Smooth muscle cell (in vitro differentiated cells): ENCODE measurements at regions not wholly inside any gene's neighbourhood (a gene's known extent, or its start where the extent isn't known, plus 50 kb on each side); places are given as distances from the start of the nearest gene placed in this dataset.

Source experiments
- DNase-seq: peaks from one replicate; lab custom pipeline; 2025; ENCODE audit not compliant: unreplicated experiment; lab: John Stamatoyannopoulos, UW
- H2AFZ ChIP-seq: fragments of 200-600 bp; sonication (generic); 2 replicates; pipeline ENCODE4 v1.6.0; 2016; ENCODE audit warnings: antibody characterized with exemption, low read depth, mild to moderate bottlenecking
- H3F3A ChIP-seq: fragments of 200-600 bp; sonication (generic); 2 replicates; pipeline ENCODE4 v1.6.0; 2017; ENCODE audit warnings: antibody characterized with exemption, low read depth
- H3K27ac ChIP-seq: fragments of 200-600 bp; sonication (generic); 2 replicates; pipeline ENCODE4 v1.5.1; 2016; ENCODE audit warnings: low read depth, mild to moderate bottlenecking
- H3K27me3 ChIP-seq: fragments of 200-600 bp; sonication (generic); 2 replicates; pipeline ENCODE4 v1.6.1; 2016; ENCODE audit warnings: low read depth, mild to moderate bottlenecking
- H3K36me3 ChIP-seq: fragments of 200-600 bp; sonication (generic); 2 replicates; pipeline ENCODE4 v1.5.1; 2016; ENCODE audit warnings: low read depth
- H3K4me1 ChIP-seq: fragments of 200-600 bp; sonication (generic); 2 replicates; pipeline ENCODE4 v1.5.1; 2016; ENCODE audit warnings: low read depth
- H3K4me2 ChIP-seq: fragments of 200-600 bp; sonication (generic); 2 replicates; pipeline ENCODE4 v1.6.0; 2016; ENCODE audit warnings: mild to moderate bottlenecking
- H3K4me3 ChIP-seq: fragments of 200-600 bp; sonication (generic); 2 replicates; pipeline ENCODE4 v1.5.1; 2016; ENCODE audit warnings: mild to moderate bottlenecking
- H3K79me2 ChIP-seq: fragments of 200-600 bp; sonication (generic); 2 replicates; pipeline ENCODE4 v1.6.0; 2016; ENCODE audit warnings: low read depth, mild to moderate bottlenecking
- H3K9ac ChIP-seq: fragments of 200-600 bp; sonication (generic); 2 replicates; pipeline ENCODE4 v1.6.0; 2016; ENCODE audit warnings: low read depth
- H3K9me3 ChIP-seq: fragments of 200-600 bp; sonication (generic); replicated peaks from 2 replicates; pipeline ENCODE4 v1.5.1; 2016; ENCODE audit warnings: low read depth
- H4K20me1 ChIP-seq: fragments of 200-600 bp; sonication (generic); 2 replicates; pipeline ENCODE4 v1.6.0; 2016; ENCODE audit warnings: low read depth
- CTCF ChIP-seq: fragments of 200-600 bp; sonication (generic); IDR thresholded peaks from 2 replicates; pipeline ENCODE4 v1.5.1; 2017; ENCODE audit warnings: borderline replicate concordance, mild to moderate bottlenecking, antibody characterized with exemption; ENCODE audit not compliant: insufficient read depth, poor library complexity, severe bottlenecking
- WGBS: methylation state at CpG from one replicate; pipeline ENCODE4 v1.1.7; 2016; ENCODE audit warnings: low lambda C conversion rate; 5-methylcytosine and 5-hydroxymethylcytosine counted together

- no peak for TF ChIP-seq CTCF
- H3F3A ChIP-seq = no peaks in the 10 kb centered on the region
- H3K9me3 ChIP-seq = no peaks in the 10 kb centered on the region
- H3K27ac ChIP-seq = no peak overlapping the region
- H4K20me1 ChIP-seq = no peaks in the 10 kb centered on the region
- H2AFZ ChIP-seq = no peak overlapping the region
- no peak overlapping the region for H3K4me2 ChIP-seq
- no peaks in the 10 kb centered on the region for H3K36me3 ChIP-seq
- no peaks in the 10 kb centered on the region for H3K27me3 ChIP-seq
- H3K79me2 ChIP-seq = no peaks in the 10 kb centered on the region
- WGBS = 76% methylated on average over 3 of the region's 3 CpGs
- H3K4me1 ChIP-seq = no peaks in the 10 kb centered on the region
- no peak overlapping the region for H3K4me3 ChIP-seq
- DNase-seq = no peak
- H3K9ac ChIP-seq = no peak overlapping the region
Observed at GRCh38 chr7:84803979-84804378, 382.9 kb downstream of the SEMA3D start.

- no peak for TF ChIP-seq CTCF
- no peaks in the 10 kb centered on the region for H3K79me2 ChIP-seq
- H3K27me3 ChIP-seq = no peaks in the 10 kb centered on the region
- no peaks in the 10 kb centered on the region for H3K36me3 ChIP-seq
- H3K4me2 ChIP-seq = no peak overlapping the region
- no peaks in the 10 kb centered on the region for H3F3A ChIP-seq
- no peaks in the 10 kb centered on the region for H3K9me3 ChIP-seq
- no peak overlapping the region for H3K27ac ChIP-seq
- H2AFZ ChIP-seq = no peak overlapping the region
- H4K20me1 ChIP-seq = no peaks in the 10 kb centered on the region
- H3K4me1 ChIP-seq = no peaks in the 10 kb centered on the region
- H3K4me3 ChIP-seq = no peak overlapping the region
- DNase-seq = no peak
- H3K9ac ChIP-seq = no peak overlapping the region
Observed at GRCh38 chr7:84801396-84801795, 385.5 kb downstream of the SEMA3D start.

- Histone ChIP-seq H3K36me3 (no peaks in the 10 kb centered on the region), H3K4me1 (no peaks in the 10 kb centered on the region), H3K9ac (no peak overlapping the region), H3K27ac (no peak overlapping the region), H3K9me3 (no peaks in the 10 kb centered on the region), H3K79me2 (no peaks in the 10 kb centered on the region), H4K20me1 (no peaks in the 10 kb centered on the region), H3K4me3 (no peak overlapping the region), H3K27me3 (no peaks in the 10 kb centered on the region), H2AFZ (no peak overlapping the region), H3F3A (no peaks in the 10 kb centered on the region), H3K4me2 (no peak overlapping the region)
- WGBS = 90% methylated on average over 1 of the region's 1 CpG
- no peak for DNase-seq
- TF ChIP-seq CTCF = no peak
Observed at GRCh38 chr7:84800846-84801245, 386.0 kb downstream of the SEMA3D start.

GRCh38 chr7:84799106-84799505, 387.8 kb downstream of the SEMA3D start:
- TF ChIP-seq CTCF = no peak
- Histone ChIP-seq H3K4me1 (no peaks in the 10 kb centered on the region), H3K4me2 (no peak overlapping the region), H2AFZ (no peak overlapping the region), H3K4me3 (no peak overlapping the region), H3F3A (no peaks in the 10 kb centered on the region), H3K79me2 (no peaks in the 10 kb centered on the region), H3K27me3 (no peaks in the 10 kb centered on the region), H3K9ac (no peak overlapping the region), H3K9me3 (no peaks in the 10 kb centered on the region), H3K27ac (no peak overlapping the region), H4K20me1 (no peaks in the 10 kb centered on the region), H3K36me3 (no peaks in the 10 kb centered on the region)
- WGBS = 77% methylated on average over 4 of the region's 4 CpGs
- no peak for DNase-seq
